Erythroblast (primary cell): ENCODE measurements at regions not wholly inside any gene's neighbourhood (a gene's known extent, or its start where the extent isn't known, plus 50 kb on each side); places are given as distances from the start of the nearest gene placed in this dataset.

Experiments used
- GATA1 ChIP-seq: IDR thresholded peaks from 2 replicates; pipeline ENCODE4 v1.6.1; 2011; ENCODE audit warnings: low read depth, mild to moderate bottlenecking, control low read depth, low read length, moderate library complexity
- POLR2A ChIP-seq: IDR thresholded peaks from 2 replicates; pipeline ENCODE4 v1.6.1; 2011; ENCODE audit warnings: mild to moderate bottlenecking, low read length

DNA sequence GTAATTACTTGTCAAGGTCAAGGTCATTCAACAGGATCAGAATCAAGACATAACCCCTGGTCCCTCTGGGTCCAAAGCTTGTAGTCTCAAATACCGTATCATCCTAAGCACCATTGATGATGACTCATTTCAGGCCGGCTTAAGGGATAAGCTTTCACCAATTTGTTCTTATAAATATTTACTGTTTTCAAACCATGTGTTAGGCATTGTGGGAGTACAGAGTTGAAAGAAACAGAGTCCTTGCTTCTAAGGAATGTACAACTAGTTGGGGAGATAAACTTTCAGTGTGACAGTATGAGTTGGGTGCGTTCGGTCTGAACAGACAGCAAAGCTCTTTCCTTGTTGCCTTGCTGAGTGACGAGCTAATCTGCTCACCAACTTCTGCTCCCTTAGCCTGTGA, 183.5 kb upstream of the MAF start:
- TF ChIP-seq POLR2A (no peak), GATA1 (no peak)
